ENCODE measurements at regions not wholly inside any gene's neighbourhood (a gene's known extent, or its start where the extent isn't known, plus 50 kb on each side); places are given as distances from the start of the nearest gene placed in this dataset.

- no peak for DNase-seq (ENCODE audit: low read depth)
- no peak overlapping the region for H3K4me3 ChIP-seq (ENCODE audit: low read length)
- no peak for TF ChIP-seq CTCF (IDR thresholded peaks at IDR 0.05; ENCODE audit: insufficient read depth, low read depth, low read length, missing control alignments)
Measured at GRCh38 chr2:129673847-129674711, 305.4 kb upstream of the RAB6C start.

DNA sequence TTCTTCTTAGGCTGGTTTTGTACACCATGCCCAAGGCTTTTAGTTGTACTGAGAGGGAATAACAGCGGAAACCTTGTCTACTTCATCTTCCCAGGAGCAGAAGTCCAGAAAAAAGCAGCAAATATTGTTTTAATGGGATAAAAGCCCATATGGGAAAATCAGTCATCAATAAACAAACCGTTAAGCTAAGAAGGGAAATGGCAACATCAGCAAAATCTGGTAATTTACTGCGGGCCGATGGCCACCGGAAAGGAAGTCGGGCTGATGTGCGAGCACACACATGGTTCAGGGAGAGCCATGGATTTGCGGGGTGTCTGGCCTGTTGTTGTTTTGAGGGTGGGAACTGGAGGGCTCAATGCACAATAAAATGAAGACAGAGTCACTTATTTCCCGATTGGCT is 300.7 kb upstream of the RAB6C start:
- no peak for DNase-seq (ENCODE audit: low read depth)
- TF ChIP-seq CTCF (IDR thresholded peaks at IDR 0.05; ENCODE audit: insufficient read depth, low read depth, low read length, missing control alignments) = no peak

DNA sequence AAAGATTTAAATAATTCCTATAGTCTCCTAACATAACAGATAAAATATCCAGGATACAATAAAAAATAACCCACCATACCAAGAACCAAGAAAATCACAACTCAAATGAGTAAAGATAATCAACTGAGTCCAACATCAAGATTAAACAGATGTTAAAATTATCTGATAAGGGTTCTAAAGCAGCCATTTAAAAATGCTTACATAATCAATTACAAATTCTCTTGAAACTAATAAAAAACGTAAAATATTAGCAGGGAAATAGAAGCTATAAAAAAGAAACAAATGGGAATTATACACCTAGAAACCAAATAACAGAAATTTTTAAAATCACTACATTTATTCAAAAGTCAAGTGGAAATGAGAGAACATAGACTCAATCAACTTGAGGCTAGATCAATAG is 297.7 kb upstream of the RAB6C start:
- TF ChIP-seq CTCF (IDR thresholded peaks at IDR 0.05; ENCODE audit: insufficient read depth, low read depth, low read length, missing control alignments) = no peak

More for the DNA sequence above, 300.7 kb upstream of the RAB6C start:
- no peak overlapping the region for H3K4me3 ChIP-seq (ENCODE audit: low read length)

GRCh38 chr2:129689653-129690448 is 289.6 kb upstream of the RAB6C start:
- TF ChIP-seq CTCF (IDR thresholded peaks at IDR 0.05; ENCODE audit: insufficient read depth, low read depth, low read length, missing control alignments) = no peak
- no peak for DNase-seq (ENCODE audit: low read depth)
- no peak overlapping the region for H3K4me3 ChIP-seq (ENCODE audit: low read length)

More for the DNA sequence above, 297.7 kb upstream of the RAB6C start:
- no peak for DNase-seq (ENCODE audit: low read depth)
- H3K4me3 ChIP-seq (ENCODE audit: low read length) = no peak overlapping the region

DNA sequence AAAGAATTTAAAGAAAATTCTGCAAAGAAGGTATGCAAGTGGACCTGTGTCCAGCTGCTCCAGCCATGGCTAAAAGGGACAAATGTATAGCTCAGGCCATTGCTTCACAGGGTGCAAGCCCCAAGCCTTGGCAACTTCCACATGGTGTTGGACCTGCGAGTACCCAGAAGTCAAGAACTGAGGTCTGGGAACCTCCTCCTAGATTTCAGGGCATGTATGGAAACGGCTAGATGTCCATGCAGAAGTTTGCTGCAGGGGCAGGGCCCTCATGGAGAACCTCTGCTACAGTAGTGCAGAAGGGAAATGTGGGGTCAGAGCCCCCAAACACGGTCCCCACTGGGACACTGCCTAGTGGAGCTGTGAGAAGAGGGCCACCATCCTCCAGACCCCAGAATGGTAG is 284.0 kb upstream of the RAB6C start:
- no peak for TF ChIP-seq CTCF (IDR thresholded peaks at IDR 0.05; ENCODE audit: insufficient read depth, low read depth, low read length, missing control alignments)
- no peak for DNase-seq (ENCODE audit: low read depth)
- no peak overlapping the region for H3K4me3 ChIP-seq (ENCODE audit: low read length)

DNA sequence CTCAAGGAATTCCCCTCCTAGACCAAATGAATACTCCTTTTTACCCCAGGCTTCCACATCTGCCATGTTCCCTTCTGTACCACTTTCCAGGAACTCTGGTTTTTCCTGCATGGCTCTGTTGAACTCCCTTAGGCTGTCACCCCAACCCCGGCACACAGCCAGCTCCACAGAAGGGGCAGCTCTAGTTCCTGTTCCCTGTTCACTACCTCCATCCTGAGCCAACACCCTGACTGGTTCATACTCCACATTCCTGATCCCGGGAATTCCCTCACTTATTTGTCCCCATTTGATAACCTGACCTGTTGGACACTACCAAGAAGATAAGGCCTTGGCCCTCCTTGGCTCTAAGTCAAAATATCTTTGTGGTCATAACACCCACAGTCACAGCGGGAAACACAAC is 280.9 kb upstream of the RAB6C start:
- H3K4me3 ChIP-seq (ENCODE audit: low read length) = no peak overlapping the region
- no peak for TF ChIP-seq CTCF (IDR thresholded peaks at IDR 0.05; ENCODE audit: insufficient read depth, low read depth, low read length, missing control alignments)
- DNase-seq (ENCODE audit: low read depth) = no peak

All from epithelial cell of esophagus (primary cell).